ENCODE measurements at regions not wholly inside any gene's neighbourhood (a gene's known extent, or its start where the extent isn't known, plus 50 kb on each side); places are given as distances from the start of the nearest gene placed in this dataset.

DNA sequence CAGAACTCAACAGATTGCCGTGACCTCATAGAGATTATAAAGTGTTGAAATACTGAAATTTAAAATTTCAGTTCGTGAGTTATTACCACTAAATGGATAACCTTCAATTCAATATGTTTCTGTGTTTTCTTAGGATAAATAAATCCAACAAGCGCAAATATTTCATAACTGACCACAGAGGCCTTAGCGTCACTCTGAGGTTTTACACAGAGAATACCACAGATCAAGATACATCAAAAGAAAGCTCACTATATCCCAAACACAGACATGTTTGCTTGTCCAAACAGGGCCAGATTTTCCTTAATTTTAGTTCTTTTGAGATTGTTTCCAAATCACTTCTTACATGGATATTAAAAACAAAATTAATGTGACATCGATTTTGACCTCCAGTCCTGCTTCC is 235.8 kb downstream of the EFNB2 start:
- DNase-seq (ENCODE audit: low spot score) = peak; percentile 69

DNA sequence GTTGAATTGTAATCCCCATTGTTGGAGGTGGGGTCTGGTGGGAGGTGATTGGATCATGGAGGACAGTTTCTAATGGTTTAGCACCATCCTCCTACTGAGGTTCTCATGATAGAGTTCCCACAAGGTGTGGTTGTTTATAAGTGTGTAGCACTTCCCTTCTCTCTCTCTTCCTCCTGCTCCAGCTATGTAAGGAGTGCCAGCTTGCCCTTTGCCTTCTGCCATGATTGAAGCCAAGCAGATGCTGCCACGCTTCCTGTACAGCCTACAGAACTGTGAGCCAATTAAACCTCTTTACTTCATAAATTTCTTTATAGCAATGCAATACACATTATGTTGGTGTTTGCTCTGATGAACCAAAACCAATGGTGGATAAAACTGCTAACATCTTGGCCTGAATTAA is 238.2 kb downstream of the EFNB2 start:
- no peak for DNase-seq (ENCODE audit: low spot score)

DNA sequence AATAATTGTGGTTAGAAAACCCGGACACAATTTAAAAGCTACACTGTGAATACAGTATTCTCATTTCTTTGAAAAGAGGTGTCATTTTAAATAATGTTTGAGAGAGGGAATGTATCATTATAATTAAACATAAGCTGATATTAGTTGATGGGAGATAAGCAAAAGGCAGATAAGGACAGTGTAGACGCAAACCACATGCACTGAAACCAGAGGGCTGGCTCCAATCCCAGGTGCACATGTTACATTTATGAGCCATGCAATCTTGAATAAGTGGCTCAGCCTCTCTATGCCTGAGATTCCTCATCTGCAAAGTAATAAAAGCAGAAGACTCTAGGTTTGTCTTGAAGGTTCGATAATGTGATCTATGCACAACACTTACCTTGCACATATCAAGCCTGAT is 238.7 kb downstream of the EFNB2 start:
- DNase-seq (ENCODE audit: low spot score) = peak; percentile 21

DNA sequence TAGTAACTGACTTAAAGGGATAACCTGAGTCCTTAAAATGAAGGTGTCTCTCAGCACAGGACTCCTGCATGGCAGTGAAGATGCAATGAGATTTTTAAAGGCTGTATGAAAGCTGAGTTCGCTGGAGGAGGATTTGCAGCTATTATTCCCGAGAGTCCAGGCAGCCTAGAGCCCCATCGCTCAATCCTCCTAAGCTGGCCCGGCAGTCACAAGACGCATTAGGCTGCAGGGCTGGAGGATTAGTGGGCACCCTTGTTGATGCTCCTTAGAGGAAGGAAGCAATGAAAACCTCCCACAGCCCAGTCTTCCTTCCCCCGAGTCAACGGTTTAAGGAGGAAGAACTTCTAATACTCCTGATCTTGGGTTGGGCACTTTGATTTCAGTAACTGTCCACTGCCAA is 239.5 kb downstream of the EFNB2 start:
- peak; percentile 80 for DNase-seq (ENCODE audit: low spot score)

DNA sequence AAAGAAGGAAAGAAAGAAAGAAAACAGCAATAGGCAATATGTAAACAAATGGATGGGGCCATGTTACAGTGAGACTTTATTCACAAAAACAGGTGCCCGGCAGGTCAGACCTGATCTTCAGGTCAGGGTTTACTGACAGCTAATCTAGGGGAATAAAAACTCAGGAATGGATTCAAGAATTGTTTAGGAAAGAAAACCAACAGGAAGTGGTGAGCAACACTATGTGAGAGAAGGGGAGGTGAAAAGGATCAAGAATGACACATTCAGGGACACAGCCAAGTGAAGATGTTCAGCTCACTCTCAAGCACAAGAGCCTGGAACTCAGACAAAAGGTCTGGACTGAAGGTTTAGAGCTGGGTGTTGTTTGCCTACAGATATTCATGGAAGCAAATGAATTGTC is 244.5 kb downstream of the EFNB2 start:
- no peak for DNase-seq (ENCODE audit: low spot score)

DNA sequence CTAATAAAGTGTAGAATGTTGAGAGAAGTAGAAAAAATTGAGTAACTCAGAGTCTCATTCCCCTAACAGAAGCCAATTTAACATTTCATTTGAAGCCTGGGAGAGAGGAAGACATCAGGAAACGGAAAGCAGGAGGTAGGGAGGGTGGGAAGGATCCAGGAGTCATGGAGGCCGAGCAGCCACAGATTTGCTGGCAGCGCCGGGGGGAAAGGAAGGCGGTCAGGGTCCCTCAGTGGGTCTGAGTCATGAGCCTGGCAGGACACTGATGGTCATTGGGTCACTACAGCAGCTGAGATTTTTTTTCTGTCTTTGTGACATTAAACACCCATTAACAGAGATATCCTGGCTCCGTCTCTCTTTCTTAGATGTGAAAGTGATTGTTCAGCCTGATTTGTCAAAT is 248.1 kb downstream of the EFNB2 start:
- no peak for DNase-seq (ENCODE audit: low spot score)

DNA sequence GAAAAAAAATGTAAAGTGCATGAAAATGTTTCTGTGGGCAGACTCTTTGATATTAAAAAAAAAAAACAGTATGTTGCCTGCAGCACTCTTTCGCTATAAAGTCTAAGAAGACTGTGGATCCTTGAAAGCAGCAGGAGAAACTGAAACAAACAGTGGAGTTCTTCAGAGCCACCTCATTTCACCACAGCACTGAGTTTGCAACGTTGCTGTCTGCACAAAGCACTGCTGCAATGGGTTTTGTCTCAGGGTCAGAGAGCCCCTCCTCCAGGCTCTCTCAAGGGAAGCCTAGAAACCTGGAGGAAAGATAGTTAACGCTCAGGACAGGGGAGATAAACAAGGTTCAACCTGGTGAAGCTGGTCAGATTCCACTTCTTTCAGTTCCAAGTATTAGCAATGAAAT is 248.7 kb downstream of the EFNB2 start:
- DNase-seq (ENCODE audit: low spot score) = no peak

DNA sequence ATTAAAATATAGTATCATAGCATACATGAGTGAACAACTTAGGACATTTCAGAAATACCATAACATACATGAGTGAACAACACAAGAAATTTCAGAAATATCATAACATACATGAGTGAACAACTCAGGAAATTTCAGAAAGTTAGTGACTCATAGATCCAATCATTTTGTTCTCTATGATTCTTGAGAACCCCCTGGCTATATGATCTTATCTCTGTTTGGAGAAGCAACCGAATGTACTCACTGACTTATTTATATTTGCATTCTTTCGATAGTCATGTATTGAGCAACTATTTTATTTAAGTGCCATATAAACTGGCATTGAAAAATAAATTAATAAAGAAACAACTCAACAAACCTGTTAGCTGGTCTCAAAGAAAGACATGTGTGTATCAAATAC is 251.1 kb downstream of the EFNB2 start:
- DNase-seq (ENCODE audit: low spot score) = no peak

DNA sequence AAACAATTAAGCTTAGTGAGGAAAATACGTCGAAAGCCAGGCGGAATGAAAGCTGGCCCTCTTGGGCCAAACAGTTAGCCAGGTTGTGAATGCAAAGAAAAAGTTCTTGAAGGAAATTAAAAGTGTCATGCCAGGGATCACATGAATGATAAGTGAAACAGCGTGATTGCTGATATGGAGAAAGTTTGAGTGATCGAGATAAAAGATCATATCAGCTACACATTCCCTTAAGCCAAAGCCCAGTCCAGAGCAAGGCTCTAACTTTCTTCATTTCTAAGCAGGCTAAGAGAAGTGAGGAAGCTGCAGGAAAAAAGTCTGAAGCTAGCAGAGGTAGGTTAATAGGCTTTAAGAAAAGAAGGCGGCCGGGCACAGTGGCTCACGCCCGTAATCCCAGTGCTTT is 254.0 kb downstream of the EFNB2 start:
- DNase-seq (ENCODE audit: low spot score) = no peak

DNA sequence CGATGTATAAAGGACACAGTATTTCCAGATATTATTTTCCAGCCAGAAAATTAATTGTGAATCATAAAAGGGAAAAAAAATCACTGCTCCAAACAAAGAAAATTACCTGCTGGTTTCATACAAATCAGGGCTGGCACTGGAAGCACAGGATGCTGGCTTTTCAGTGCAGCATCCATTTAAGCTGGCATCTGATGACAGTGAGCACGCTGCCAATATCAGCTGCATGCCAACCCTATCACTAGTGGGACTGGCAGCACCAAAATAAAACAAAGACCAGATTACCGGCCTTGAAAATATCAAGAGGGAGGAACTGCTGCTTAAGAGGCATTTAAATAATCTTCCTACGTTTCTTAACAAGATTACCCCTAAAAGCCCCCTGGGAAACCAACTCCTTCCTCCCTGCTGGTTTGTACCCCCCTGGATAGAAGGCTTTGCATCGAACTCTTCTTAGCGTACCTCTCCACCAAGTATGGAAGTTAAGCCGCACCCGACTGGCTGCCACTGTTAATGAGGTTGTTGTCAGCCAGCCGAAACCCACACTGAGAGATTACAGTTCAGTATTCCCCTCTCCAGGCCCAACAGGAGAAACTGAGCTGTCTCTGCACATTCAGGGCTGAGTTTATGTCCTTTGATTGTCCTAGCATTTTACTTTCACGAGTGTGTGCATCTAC is 257.8 kb downstream of the EFNB2 start:
- no peak for DNase-seq (ENCODE audit: low spot score)

DNA sequence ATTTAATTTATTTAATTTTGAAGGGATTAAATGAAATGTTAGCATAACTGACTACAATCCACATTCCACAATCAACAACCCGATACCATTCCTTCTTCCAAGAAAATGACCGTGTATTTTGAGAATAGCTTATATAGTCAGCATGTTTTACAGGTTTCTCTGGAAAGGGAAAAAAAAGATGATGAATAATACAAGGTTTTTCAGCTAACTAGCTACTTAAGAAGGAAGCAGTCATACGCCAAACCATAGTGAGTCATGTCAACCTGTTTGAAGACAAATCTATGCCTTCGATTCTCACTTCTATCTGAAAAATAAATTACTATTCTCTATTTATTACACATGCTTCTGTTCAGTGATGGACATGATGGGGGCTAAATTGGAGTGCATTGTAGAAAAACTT is 258.6 kb downstream of the EFNB2 start:
- no peak for DNase-seq (ENCODE audit: low spot score)

DNA sequence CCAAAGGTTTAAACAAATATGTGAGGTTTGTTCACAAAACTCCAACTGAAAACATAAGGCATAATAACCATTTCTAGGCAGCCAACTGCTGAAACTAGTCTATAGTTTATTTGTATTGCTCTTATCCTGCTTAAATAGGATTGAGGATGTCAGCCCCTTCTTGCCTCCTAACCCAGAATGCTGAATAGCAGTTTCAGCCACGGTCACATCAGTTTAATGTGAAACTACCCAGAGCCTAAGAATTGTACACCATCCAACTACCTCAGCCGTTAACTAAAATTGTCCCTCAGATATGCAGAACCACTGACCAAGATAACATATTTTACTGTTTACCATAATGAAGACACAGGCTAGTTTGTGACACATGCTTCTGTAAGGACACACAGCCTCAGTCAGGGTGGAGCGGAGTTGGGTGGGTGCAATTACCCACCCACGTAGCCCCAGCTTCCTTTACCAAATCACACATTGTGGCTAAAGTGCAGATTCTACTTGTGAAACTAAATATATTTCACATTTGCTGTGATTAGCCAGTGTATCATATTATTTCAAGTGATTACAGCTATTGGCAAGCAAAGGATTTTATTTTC is 259.9 kb downstream of the EFNB2 start:
- DNase-seq (ENCODE audit: low spot score) = peak; percentile 68

DNA sequence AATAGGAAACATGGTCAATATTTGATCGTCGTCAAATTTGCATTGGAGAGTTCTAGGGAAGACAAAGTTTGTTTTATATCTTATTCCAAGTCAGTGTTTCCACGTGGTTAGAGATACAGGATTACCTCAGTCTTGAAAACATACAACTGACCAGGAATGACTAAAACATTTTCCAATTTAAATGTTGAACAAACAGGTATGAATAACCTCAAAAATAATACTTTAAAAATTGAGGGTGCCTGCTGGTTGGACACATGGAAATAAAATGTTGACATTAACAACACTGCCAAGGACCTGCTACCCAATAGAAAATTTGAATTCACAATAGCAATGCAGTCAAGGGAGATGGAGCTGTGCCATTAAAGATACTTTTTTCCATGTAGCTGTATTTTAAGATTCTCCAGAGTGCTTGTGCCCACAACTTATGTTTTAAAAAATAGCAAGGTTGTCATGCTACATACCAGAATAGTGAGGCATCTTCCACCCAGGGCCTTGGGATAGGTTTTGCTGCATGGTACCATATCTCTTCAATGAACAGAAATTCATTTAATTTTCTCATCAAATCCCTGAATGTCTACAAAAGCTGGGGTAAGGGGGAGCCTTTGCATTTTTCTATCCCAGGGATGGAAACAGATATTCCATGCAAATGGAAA is 260.8 kb downstream of the EFNB2 start:
- DNase-seq (ENCODE audit: low spot score) = no peak

DNA sequence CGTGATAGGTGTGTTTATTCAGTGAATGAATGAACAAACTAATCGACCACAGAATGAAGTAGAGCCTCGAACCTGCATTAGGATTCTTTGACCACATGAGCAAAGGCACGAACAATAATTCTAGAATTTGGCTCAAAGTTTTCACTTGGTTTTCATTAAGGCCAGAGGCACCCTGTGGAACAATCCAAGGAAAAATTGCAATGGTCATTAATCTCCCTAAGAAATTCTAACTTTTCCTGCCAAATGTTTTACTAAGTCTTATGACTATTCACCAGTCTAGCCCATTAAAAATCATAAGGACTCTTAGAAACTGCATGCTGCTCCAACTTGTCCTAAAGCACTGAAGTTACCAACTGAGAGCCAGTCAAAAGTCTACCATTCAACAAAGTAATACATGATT is 271.7 kb downstream of the EFNB2 start:
- DNase-seq (ENCODE audit: low spot score) = no peak

DNA sequence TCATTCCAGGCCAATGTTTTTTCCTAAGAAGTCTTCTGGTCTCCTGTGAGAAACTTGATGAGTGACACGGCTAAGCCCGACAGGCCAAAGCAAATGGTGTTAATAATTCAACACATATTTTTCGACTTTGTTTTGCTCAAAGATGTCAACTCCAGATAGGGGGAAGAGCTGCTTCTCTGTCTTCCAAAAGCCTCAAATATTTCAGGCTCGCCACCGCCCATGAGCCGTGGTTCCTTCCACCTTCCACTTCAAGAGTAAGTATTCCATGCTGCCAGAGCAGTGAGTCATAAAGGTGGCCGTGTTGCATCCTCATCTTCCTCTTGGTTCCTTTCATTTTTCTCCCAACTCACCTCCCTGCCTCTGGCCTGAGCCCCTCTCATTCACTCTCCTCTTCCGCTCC is 272.6 kb downstream of the EFNB2 start:
- no peak for DNase-seq (ENCODE audit: low spot score)

DNA sequence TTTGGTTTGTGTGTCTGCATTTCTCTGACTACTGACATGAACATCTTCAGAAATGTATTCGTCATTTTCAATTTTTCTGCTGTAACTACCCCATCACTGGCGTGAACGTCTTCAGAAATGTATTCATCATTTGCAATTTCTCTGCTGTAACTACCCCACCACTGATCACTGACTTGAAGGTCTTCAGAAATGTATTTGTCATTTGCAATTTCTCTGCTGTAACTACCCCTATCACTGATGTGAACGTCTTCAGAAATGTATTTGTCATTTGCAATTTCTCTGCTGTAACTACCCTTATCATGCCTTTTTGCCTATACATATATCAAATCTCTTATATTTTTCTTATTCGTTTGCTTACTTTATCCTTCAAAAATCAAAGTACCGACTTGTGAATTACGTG is 274.0 kb downstream of the EFNB2 start:
- DNase-seq (ENCODE audit: low spot score) = no peak

DNA sequence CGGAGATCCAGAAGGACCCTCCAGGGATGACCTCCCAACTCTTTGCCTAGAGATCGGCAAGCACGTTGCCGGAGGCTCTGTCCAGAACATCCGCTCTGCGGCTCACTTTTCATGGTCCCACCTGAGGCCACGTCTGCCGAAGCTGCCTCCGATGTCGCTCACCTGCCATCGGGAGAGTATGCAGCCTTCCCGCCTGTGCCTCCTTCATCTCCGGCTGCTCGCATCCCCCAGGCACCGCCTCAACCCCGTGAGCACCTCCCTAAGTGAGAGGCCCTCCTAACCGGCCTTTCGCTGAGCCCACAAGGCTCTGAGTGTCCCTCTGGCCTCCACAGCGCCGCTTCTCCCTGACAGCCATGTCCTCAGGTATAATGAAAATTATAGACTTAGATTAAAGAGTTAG is 275.1 kb downstream of the EFNB2 start:
- DNase-seq (ENCODE audit: low spot score) = no peak

DNA sequence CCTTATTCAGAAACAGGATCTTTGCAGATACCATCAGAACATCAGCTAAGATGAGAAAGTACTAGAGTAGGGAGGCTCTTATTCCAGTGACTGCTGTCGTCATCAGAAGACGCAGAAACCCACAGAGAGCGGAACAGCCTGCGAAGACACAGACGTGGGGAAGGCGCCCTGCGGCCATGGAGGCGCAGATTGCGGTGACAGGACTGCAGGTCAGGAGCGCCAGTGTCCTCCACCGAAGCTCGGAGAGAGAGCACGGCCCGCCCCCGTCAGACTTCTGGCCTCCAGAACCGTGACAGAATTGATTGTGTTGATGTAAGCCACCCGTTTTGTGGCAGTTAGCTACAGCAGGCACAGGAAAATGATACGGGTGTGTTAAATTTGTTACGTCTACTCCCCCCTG is 275.5 kb downstream of the EFNB2 start:
- no peak for DNase-seq (ENCODE audit: low spot score)

DNA sequence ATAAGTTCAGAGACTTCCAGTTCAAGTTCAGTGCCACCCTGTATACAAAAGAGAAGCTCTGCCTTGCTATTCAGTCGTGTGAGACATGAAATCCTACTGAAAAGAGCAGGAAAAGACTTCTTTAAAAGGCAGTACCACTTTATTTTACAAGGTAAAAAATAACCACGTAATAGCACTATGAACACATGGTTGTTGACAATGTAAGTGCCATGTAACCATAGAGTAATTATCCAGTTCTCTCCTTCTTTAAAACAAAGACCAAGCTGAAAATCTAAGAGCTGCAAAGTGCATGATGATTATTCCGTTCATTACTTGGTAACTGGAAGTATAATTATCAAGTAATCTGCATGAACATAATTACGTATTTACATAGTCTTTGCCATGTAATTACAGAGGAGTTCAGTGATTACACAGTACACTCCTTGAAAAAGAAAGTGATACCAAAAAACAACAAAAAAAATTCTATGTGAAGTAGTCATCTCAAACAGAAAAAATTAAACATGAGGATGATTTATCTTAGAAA is 288.7 kb downstream of the EFNB2 start:
- no peak for DNase-seq (ENCODE audit: low spot score)

DNA sequence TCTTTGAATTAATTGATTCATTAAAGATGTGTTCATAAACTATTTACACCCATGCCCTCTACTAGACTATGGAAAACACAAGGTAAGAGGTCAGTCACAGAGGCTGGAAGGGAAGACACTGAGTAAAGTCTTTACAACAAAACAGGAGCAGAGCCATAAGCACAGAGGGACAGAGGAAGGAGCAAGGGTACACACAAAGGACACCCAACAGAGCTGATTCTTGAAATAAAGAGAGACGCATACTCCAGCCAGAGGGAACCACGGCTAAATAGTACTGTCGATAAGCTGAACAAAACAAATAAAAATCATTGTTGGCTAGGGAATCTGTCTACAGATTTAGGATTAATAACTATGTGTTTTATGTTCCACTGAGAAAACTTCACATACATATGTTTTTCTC is 289.2 kb downstream of the EFNB2 start:
- DNase-seq (ENCODE audit: low spot score) = no peak

DNA sequence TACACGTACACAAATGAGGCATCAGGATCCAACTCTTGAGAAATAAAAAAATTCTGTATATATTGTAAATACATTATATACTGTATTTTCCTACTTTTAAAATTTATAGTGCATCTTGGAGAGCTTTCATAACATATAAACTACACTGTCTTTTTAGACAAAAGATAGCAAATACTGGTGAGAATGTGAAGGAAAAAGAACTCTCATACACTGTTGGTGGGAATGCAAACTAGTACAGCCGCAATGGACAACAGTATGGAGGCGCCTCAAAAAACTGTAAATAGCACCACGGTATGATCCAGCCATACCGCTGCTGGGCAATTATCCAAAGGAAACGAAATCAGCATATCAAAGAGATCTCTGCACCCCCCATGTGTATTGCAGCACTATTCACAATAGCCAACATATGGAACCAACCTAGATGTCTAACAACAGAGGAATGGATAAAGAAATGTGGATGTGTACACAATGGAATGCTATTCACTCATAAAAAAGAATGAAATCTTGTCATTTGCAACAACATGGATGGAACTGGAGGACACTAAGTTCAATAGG is 292.4 kb downstream of the EFNB2 start:
- DNase-seq (ENCODE audit: low spot score) = no peak

DNA sequence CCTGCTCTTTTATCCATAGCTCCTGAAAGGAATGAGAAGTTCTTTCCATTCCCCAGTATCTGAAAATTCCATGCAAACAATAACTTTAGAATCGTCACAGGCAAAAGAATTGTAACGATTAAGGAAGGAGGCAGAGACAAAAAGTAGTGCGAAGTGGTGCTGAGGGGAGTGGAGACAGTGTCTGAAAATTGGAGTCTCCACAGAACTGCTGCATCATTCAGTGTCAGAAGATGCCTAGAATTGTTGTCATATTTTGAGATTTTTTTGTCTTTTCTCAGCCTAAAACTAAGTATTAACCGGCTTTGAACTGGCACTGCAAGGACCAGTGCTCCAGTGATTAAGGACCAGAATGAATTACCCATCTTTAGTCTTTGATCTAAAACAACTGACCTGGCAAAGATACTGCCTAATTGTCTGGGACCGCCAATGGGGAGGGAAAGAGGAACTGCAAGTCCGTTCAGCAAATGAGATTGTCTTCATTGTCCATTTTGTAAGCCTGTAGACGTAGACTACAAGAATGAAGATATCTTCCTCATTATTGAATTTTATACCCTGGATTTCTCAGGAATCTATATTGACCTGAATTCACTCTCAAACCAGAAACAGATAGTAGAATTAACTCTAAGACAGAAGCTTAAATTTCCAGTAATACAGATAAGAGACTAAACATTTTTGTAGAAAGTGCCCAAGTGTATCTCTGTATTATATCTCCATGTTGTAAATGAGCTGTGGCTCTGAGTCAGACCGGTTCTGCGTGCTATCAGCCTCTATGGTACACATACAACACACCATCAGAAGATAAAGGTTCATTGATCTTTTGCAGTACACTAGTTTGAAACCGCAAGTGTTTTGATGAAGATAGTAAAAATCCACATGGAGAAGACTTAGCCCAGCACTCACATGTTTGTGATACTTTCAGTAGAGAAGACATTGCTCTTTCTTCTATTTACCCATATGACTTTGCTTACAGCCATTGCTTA is 293.2 kb downstream of the EFNB2 start:
- DNase-seq (ENCODE audit: low spot score) = peak; percentile 92
